IMR-90 (cell line): ENCODE measurements at regions not wholly inside any gene's neighbourhood (a gene's known extent, or its start where the extent isn't known, plus 50 kb on each side); places are given as distances from the start of the nearest gene placed in this dataset.

ENCODE experiments used
- ATAC-seq: fragments of 200-7000 bp; cut with Tn5 transposase; 2 replicates; pipeline ENCODE4 v1.9.1; 2020; ENCODE audit warnings: low read depth, mild to moderate bottlenecking, moderate library complexity
- BruUV-seq: library from RNA; stranded (reverse); fragments of 400-500 nt; replicated peaks from 2 replicates; lab custom pipeline; 2021; lab: Mats Ljungman, UMichigan
- CTCF ChIA-PET: fragments of 300-600 bp; formaldehyde crosslinking; extraction: SDS; loops from one replicate; lab custom pipeline; 2021; ENCODE audit warnings: antibody characterized with exemption; lab: Yijun Ruan, JAX
- POLR2A ChIA-PET: fragments of 300-600 bp; sonication (Branson Sonifier 250); formaldehyde crosslinking; loops from one replicate; lab custom pipeline; 2022; ENCODE audit warnings: antibody characterized with exemption; ENCODE audit not compliant: unreplicated experiment; lab: Charles Lee
- DNase-seq: peaks from one replicate; pipeline ENCODE4 v3.0.0; 2013
- H2AFZ ChIP-seq: replicated peaks from 2 replicates; pipeline ENCODE3; 2013; ENCODE audit warnings: low read length, mild to moderate bottlenecking; ENCODE audit not compliant: poor library complexity
- H2AK5ac ChIP-seq: 2 replicates; pipeline ENCODE4 v1.6.1; 2013; ENCODE audit warnings: low read depth, low read length, inconsistent platforms
- H2AK9ac ChIP-seq: replicated peaks from 2 replicates; pipeline ENCODE3; 2013; ENCODE audit warnings: mild to moderate bottlenecking, low read depth, low read length, moderate library complexity; ENCODE audit not compliant: poor library complexity
- H2BK120ac ChIP-seq: 2 replicates; pipeline ENCODE4 v1.6.1; 2013; ENCODE audit warnings: low read depth, low read length, inconsistent platforms
- H2BK15ac ChIP-seq: 3 replicates; pipeline ENCODE4 v1.6.1; 2013; ENCODE audit warnings: low read depth, low read length, inconsistent platforms
- H2BK20ac ChIP-seq: 2 replicates; pipeline ENCODE4 v1.6.1; 2013; ENCODE audit warnings: low read depth, mild to moderate bottlenecking, inconsistent platforms, low read length, moderate library complexity
- H2BK5ac ChIP-seq: 2 replicates; pipeline ENCODE4 v1.6.1; 2013; ENCODE audit warnings: mild to moderate bottlenecking, low read depth, low read length, inconsistent platforms; ENCODE audit not compliant: poor library complexity, severe bottlenecking
- H3K14ac ChIP-seq: replicated peaks from 2 replicates; pipeline ENCODE4 v1.6.1; 2013; ENCODE audit warnings: low read depth, low read length, inconsistent platforms
- H3K18ac ChIP-seq: 2 replicates; pipeline ENCODE4 v1.6.1; 2013; ENCODE audit warnings: low read depth, low read length, control low read depth
- H3K23ac ChIP-seq: 2 replicates; pipeline ENCODE4 v1.6.1; 2013; ENCODE audit warnings: low read depth, low read length, inconsistent platforms
- H3K27ac ChIP-seq: 2 replicates; pipeline ENCODE4 v1.5.1; 2013; ENCODE audit warnings: mild to moderate bottlenecking, control low read depth, low read length; ENCODE audit not compliant: insufficient read depth
- H3K27me3 ChIP-seq: 2 replicates; pipeline ENCODE4 v1.6.1; 2013; ENCODE audit warnings: low read length; ENCODE audit not compliant: control insufficient read depth, insufficient read depth
- H3K36me3 ChIP-seq: 2 replicates; pipeline ENCODE4 v1.6.1; 2013; ENCODE audit warnings: low read length, mixed read lengths; ENCODE audit not compliant: control insufficient read depth, insufficient read depth
- H3K4ac ChIP-seq: 2 replicates; pipeline ENCODE4 v1.6.1; 2013; ENCODE audit warnings: low read depth, low read length, inconsistent platforms
- H3K4me1 ChIP-seq: 2 replicates; pipeline ENCODE4 v1.6.1; 2013; ENCODE audit warnings: low read length, mixed read lengths; ENCODE audit not compliant: control insufficient read depth, insufficient read depth
- H3K4me2 ChIP-seq: 2 replicates; pipeline ENCODE4 v1.6.1; 2013; ENCODE audit warnings: low read depth, mild to moderate bottlenecking, control low read depth, low read length, moderate library complexity
- H3K4me3 ChIP-seq: 2 replicates; pipeline ENCODE4 v1.5.1; 2013; ENCODE audit warnings: low read depth, mild to moderate bottlenecking, control low read depth, low read length, moderate library complexity; ENCODE audit not compliant: insufficient read depth
- H3K56ac ChIP-seq: 2 replicates; pipeline ENCODE4 v1.6.1; 2013; ENCODE audit warnings: low read length, inconsistent platforms; ENCODE audit not compliant: insufficient read depth; ENCODE audit errors: extremely low read depth
- H3K79me1 ChIP-seq, 2 experiments: 2 replicates each; pipeline ENCODE4 v1.6.1; 2013; ENCODE audit warnings: low read length in 2 of 2, inconsistent platforms in 1 of 2, low read depth in 1 of 2
- H3K9ac ChIP-seq: 2 replicates; pipeline ENCODE4 v1.6.1; 2013; ENCODE audit warnings: low read depth, low read length, control low read depth
- H3K9me1 ChIP-seq: 2 replicates; pipeline ENCODE4 v1.6.1; 2013; ENCODE audit warnings: low read length, inconsistent platforms; ENCODE audit not compliant: insufficient read depth
- H3K9me3 ChIP-seq: 2 replicates; pipeline ENCODE4 v1.6.1; 2013; ENCODE audit warnings: low read length; ENCODE audit not compliant: control insufficient read depth, insufficient read depth
- H4K20me1 ChIP-seq: 2 replicates; pipeline ENCODE4 v1.6.1; 2013; ENCODE audit warnings: low read length, inconsistent platforms; ENCODE audit not compliant: insufficient read depth
- H4K5ac ChIP-seq: 2 replicates; pipeline ENCODE4 v1.6.1; 2013; ENCODE audit warnings: mild to moderate bottlenecking, low read depth, low read length, control low read depth
- H4K8ac ChIP-seq, 2 experiments: 2 replicates each; pipeline ENCODE4 v1.6.1; 2013; ENCODE audit warnings: low read depth in 2 of 2, low read length in 2 of 2, control low read depth in 1 of 2, inconsistent platforms in 1 of 2
- H4K91ac ChIP-seq: 2 replicates; pipeline ENCODE4 v1.6.1; 2013; ENCODE audit warnings: low read depth, low read length, inconsistent platforms; ENCODE audit not compliant: insufficient read depth
- CEBPB ChIP-seq: IDR thresholded peaks from 2 replicates; pipeline ENCODE4 v1.6.1; 2012; ENCODE audit warnings: low read depth, low read length, improper control_type of control experiment
- CHD1 ChIP-seq: IDR thresholded peaks from 2 replicates; pipeline ENCODE4 v1.6.1; 2012; ENCODE audit warnings: low read depth, low read length, improper control_type of control experiment
- MAFK ChIP-seq: IDR thresholded peaks from 2 replicates; pipeline ENCODE4 v1.6.1; 2012; ENCODE audit warnings: low read depth, low read length, improper control_type of control experiment
- MAZ ChIP-seq: IDR thresholded peaks from 2 replicates; pipeline ENCODE4 v1.6.1; 2012; ENCODE audit warnings: low read depth, mild to moderate bottlenecking, low read length, improper control_type of control experiment, moderate library complexity, borderline replicate concordance
- WGBS, 2 experiments: methylation state at CpG; one replicate each; pipeline versions ENCODE4 v1.1.5 to v1.1.7; 2013; ENCODE audit warnings: missing lambda C conversion rate in 2 of 2; ENCODE audit not compliant: insufficient read length in 1 of 2; ENCODE audit errors: extremely low coverage in 2 of 2; 5-methylcytosine and 5-hydroxymethylcytosine counted together
- dilution Hi-C: fragments of 300-500 bp; cut with HindIII; formaldehyde crosslinking; loops from one replicate; pipeline ENCODE4 v1.14.3; 2018; ENCODE audit warnings: low sequenced_read_pairs; ENCODE audit not compliant: unreplicated experiment
- in situ Hi-C: fragments of 300-500 bp; cut with MboI; formaldehyde crosslinking; loops from 3 replicates; pipeline ENCODE4 v1.14.3; 2019; ENCODE audit warnings: low sequenced_read_pairs, inconsistent platforms, mixed read lengths
- intact Hi-C: fragments of 100-400 bp; cut with micrococcal nuclease; formaldehyde crosslinking; loops from 2 replicates; pipeline ENCODE4 v1.10.0; 2022

DNA sequence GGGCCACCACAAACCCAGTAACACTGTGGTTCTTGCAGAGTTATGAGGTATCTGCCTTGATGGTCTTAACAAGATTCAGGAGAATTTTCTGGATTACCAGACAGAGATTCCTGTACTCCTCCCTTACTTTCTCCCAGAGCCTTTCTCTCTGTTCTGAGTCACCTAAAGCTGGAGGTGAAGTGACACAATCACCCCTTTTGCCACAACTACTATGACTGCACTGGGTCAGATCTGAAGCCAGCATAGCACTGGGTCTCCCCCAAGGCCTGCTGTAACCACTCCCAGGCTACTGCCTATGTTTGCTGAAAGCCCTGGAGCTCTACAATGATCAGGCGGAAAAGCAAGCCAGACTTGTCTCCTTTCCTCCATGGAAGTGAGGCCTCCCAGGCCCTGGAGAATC is 156.7 kb upstream of the NEGR1 start:
- Histone ChIP-seq H3K27ac (no peak overlapping the region), H3K4me2 (no peak overlapping the region)
- WGBS, 2 experiments: no CpG with 5 or more reads among the region's 1 CpG

More for the DNA sequence above, 156.7 kb upstream of the NEGR1 start:
- H2AK9ac ChIP-seq: no peak overlapping the region
- no peaks in the 10 kb centered on the region for H3K36me3 ChIP-seq
- peak overlapping the region; percentile 8; the same call in 1 of the 3 replicates for H2BK15ac ChIP-seq
- H2BK5ac ChIP-seq: peak overlapping the region; percentile 60
- peak overlapping the region; percentile 39; the same call in 1 of the 2 replicates for H4K5ac ChIP-seq
- H3K56ac ChIP-seq: no peak overlapping the region
- H3K4ac ChIP-seq: no peak overlapping the region
- peak; percentile 46 for ATAC-seq
- H3K9me1 ChIP-seq: no peaks in the 10 kb centered on the region
- H4K91ac ChIP-seq: no peak overlapping the region; the same call in 1 of the 2 replicates
- dilution Hi-C loops (no loop called here), intact Hi-C loops (no loop called here), in situ Hi-C loops (no loop called here)
- no peak for TF ChIP-seq CHD1
- TF ChIP-seq MAFK: no peak
- 0 out of 2 replicates have a peak, but pooled peaks have one; percentile 37 for TF ChIP-seq CEBPB
- no peak for TF ChIP-seq MAZ
- H3K9me3 ChIP-seq: no peaks in the 10 kb centered on the region
- DNase-seq: peak; percentile 56
- ChIA-PET CTCF (no interaction called here), POLR2A (no interaction called here)
- H3K14ac ChIP-seq: peak overlapping the region; percentile 63; the same call in 1 of the 2 replicates
- peak overlapping the region; percentile 56; the same call in 1 of the 2 replicates for H2BK120ac ChIP-seq
- H2AFZ ChIP-seq: peak overlapping the region; percentile 60
- peak overlapping the region in 1 of 2 experiments; percentile 39; a peak in 1 of 4 replicates for H4K8ac ChIP-seq
- no peak overlapping the region for H3K4me3 ChIP-seq
- no TSS peak for BruUV-seq
- no peak overlapping the region for H3K9ac ChIP-seq
- H3K23ac ChIP-seq: no peak overlapping the region
- no peaks in the 10 kb centered on the region for H3K27me3 ChIP-seq
- H4K20me1 ChIP-seq: no peaks in the 10 kb centered on the region
- H2BK20ac ChIP-seq: peak overlapping the region; percentile 21; the same call in 1 of the 2 replicates
- peaks cover 2% of the 10 kb centered on the region; the same call in 1 of the 2 replicates for H3K4me1 ChIP-seq
- peak overlapping the region; percentile 56; the same call in 1 of the 2 replicates for H3K18ac ChIP-seq
- H2AK5ac ChIP-seq: no peak overlapping the region
- no peaks in the 10 kb centered on the region for H3K79me1 ChIP-seq
